ENCODE measurements at regions not wholly inside any gene's neighbourhood (a gene's known extent, or its start where the extent isn't known, plus 50 kb on each side); places are given as distances from the start of the nearest gene placed in this dataset.
"Not testable (repeated sequence)": the region's sequence is repeated elsewhere in the genome, so short reads cannot be mapped to it uniquely, and the experiment has no call there.

- no peak for DNase-seq
Observed at GRCh38 chr4:177798161-177798560, 355.9 kb upstream of the AGA start.

- DNase-seq, result no peak
Observed at GRCh38 chr4:177802162-177802561, 359.9 kb upstream of the AGA start.

GRCh38 chr4:177802661-177803060 is 360.4 kb upstream of the AGA start:
- no peak for DNase-seq

- DNase-seq, result no peak
Observed at GRCh38 chr4:177803151-177803550, 360.9 kb upstream of the AGA start.

GRCh38 chr4:177809791-177810190 is 367.6 kb upstream of the AGA start:
- no peak for DNase-seq

- DNase-seq, result no peak
Observed at GRCh38 chr4:177810220-177810619, 368.0 kb upstream of the AGA start.

GRCh38 chr4:177818392-177818791 is 376.2 kb upstream of the AGA start:
- DNase-seq, result not testable (repeated sequence)

GRCh38 chr4:177826973-177827372 is 384.7 kb upstream of the AGA start:
- no peak for DNase-seq

- no peak for DNase-seq
Observed at GRCh38 chr4:177841258-177841657, 399.0 kb upstream of the AGA start.

GRCh38 chr4:177853229-177853628 is 411.0 kb upstream of the AGA start:
- DNase-seq, result no peak

- DNase-seq, result no peak
Observed at GRCh38 chr4:177855507-177856197, 413.4 kb upstream of the AGA start.

GRCh38 chr4:177860171-177860570 is 417.9 kb upstream of the AGA start:
- DNase-seq, result no peak

GRCh38 chr4:177861551-177862094 is 419.4 kb upstream of the AGA start:
- no peak for DNase-seq

- DNase-seq, result no peak
Observed at GRCh38 chr4:177862541-177863176, 420.4 kb upstream of the AGA start.

GRCh38 chr4:177879851-177880250 is 437.6 kb upstream of the AGA start:
- DNase-seq, result no peak

GRCh38 chr4:177895136-177895535 is 452.9 kb upstream of the AGA start:
- no peak for DNase-seq

- no peak for DNase-seq
Observed at GRCh38 chr4:177901786-177902185, 459.5 kb upstream of the AGA start.

GRCh38 chr4:177902386-177902785 is 460.1 kb upstream of the AGA start:
- no peak for DNase-seq

- DNase-seq, result peak in 1 of 51 donors; percentile 0
Observed at GRCh38 chr4:177907736-177908424, 465.6 kb upstream of the AGA start.

GRCh38 chr4:177921715-177922114 is 479.5 kb upstream of the AGA start:
- DNase-seq, result no peak

GRCh38 chr4:177923888-177924287 is 481.7 kb upstream of the AGA start:
- no peak for DNase-seq

GRCh38 chr4:177937041-177937440 is 494.8 kb upstream of the AGA start:
- no peak for DNase-seq

GRCh38 chr4:177938226-177938625 is 496.0 kb upstream of the AGA start:
- no peak for DNase-seq

Measured in hypothalamus (tissue), 51 donors.